Osteoblast (primary cell): ENCODE measurements at regions not wholly inside any gene's neighbourhood (a gene's known extent, or its start where the extent isn't known, plus 50 kb on each side); places are given as distances from the start of the nearest gene placed in this dataset.

ENCODE experiments used
- DNase-seq: peaks from one replicate; pipeline ENCODE4 v3.0.0; 2011; ENCODE audit warnings: low spot score, mixed read lengths; ENCODE audit not compliant: insufficient read length; ENCODE audit errors: missing footprints
- H2AFZ ChIP-seq: 2 replicates; pipeline ENCODE4 v1.6.0; 2011; ENCODE audit warnings: mild to moderate bottlenecking, low read length
- H3K27ac ChIP-seq: 2 replicates; pipeline ENCODE4 v1.5.1; 2011; ENCODE audit warnings: mild to moderate bottlenecking, low read depth, low read length, moderate library complexity
- H3K27me3 ChIP-seq: 2 replicates; pipeline ENCODE4 v1.6.0; 2012; ENCODE audit warnings: mild to moderate bottlenecking, control low read depth, inconsistent platforms, low read length, moderate library complexity; ENCODE audit not compliant: insufficient read depth
- H3K36me3 ChIP-seq: 2 replicates; pipeline ENCODE4 v1.5.1; 2011; ENCODE audit warnings: mild to moderate bottlenecking, low read length, control low read depth, moderate library complexity; ENCODE audit not compliant: insufficient read depth
- H3K4me1 ChIP-seq: 2 replicates; pipeline ENCODE4 v1.5.1; 2011; ENCODE audit warnings: mild to moderate bottlenecking, low read length, control low read depth, moderate library complexity; ENCODE audit not compliant: insufficient read depth
- H3K4me2 ChIP-seq: 2 replicates; pipeline ENCODE4 v1.6.0; 2011; ENCODE audit warnings: mild to moderate bottlenecking, low read length; ENCODE audit not compliant: insufficient read depth
- H3K4me3 ChIP-seq: fragments of 200-600 bp; sonication (generic); 3 replicates; pipeline ENCODE4 v1.5.1; 2012; ENCODE audit warnings: mild to moderate bottlenecking, low read length, inconsistent platforms; ENCODE audit not compliant: insufficient read depth
- H3K79me2 ChIP-seq: 2 replicates; pipeline ENCODE4 v1.6.0; 2012; ENCODE audit warnings: mild to moderate bottlenecking, low read length, control low read depth, inconsistent platforms; ENCODE audit not compliant: insufficient read depth
- H3K9me3 ChIP-seq: 2 replicates; pipeline ENCODE4 v1.5.1; 2011; ENCODE audit warnings: low read depth, low read length, control low read depth
- H4K20me1 ChIP-seq: 2 replicates; pipeline ENCODE4 v1.6.0; 2012; ENCODE audit warnings: mild to moderate bottlenecking, low read length, control low read depth; ENCODE audit not compliant: insufficient read depth
- CTCF ChIP-seq: IDR thresholded peaks from 2 replicates; pipeline ENCODE4 v1.5.1; 2011; ENCODE audit warnings: mild to moderate bottlenecking, low read depth, low read length, moderate library complexity; ENCODE audit errors: extremely low read depth

- peak; percentile 49 for DNase-seq
- Histone ChIP-seq H3K9me3 (no peaks in the 10 kb centered on the region), H3K27ac (no peak overlapping the region)
Measured at GRCh38 chr5:96141749-96142148, 180.1 kb upstream of the ELL2 start.

GRCh38 chr5:96140496-96140895 is 178.8 kb upstream of the ELL2 start:
- H3K9me3 ChIP-seq: no peaks in the 10 kb centered on the region
- H3K4me2 ChIP-seq: no peak overlapping the region
- H4K20me1 ChIP-seq: no peaks in the 10 kb centered on the region
- no peaks in the 10 kb centered on the region for H3K27me3 ChIP-seq
- peaks cover 3% of the 10 kb centered on the region for H3K4me1 ChIP-seq
- H3K79me2 ChIP-seq: no peaks in the 10 kb centered on the region
- H3K4me3 ChIP-seq: no peak overlapping the region
- no peak for DNase-seq
- H3K27ac ChIP-seq: no peak overlapping the region
- no peak overlapping the region for H2AFZ ChIP-seq
- TF ChIP-seq CTCF: no peak
- H3K36me3 ChIP-seq: no peaks in the 10 kb centered on the region

More at GRCh38 chr5:96141749-96142148, 180.1 kb upstream of the ELL2 start:
- Histone ChIP-seq H3K36me3 (no peaks in the 10 kb centered on the region), H3K27me3 (no peaks in the 10 kb centered on the region), H3K79me2 (no peaks in the 10 kb centered on the region), H3K4me2 (no peak overlapping the region), H3K4me3 (no peak overlapping the region), H4K20me1 (no peaks in the 10 kb centered on the region), H3K4me1 (peaks cover 9% of the 10 kb centered on the region), H2AFZ (no peak overlapping the region)
- TF ChIP-seq CTCF: no peak

GRCh38 chr5:96140084-96140483 is 178.4 kb upstream of the ELL2 start:
- TF ChIP-seq CTCF: no peak
- Histone ChIP-seq H3K27me3 (no peaks in the 10 kb centered on the region), H3K4me3 (no peak overlapping the region), H4K20me1 (no peaks in the 10 kb centered on the region), H3K79me2 (no peaks in the 10 kb centered on the region), H3K9me3 (no peaks in the 10 kb centered on the region), H3K4me1 (peaks cover 3% of the 10 kb centered on the region), H3K36me3 (no peaks in the 10 kb centered on the region), H2AFZ (no peak overlapping the region), H3K27ac (no peak overlapping the region), H3K4me2 (no peak overlapping the region)
- DNase-seq: no peak

GRCh38 chr5:96134886-96135285 is 173.2 kb upstream of the ELL2 start:
- H3K36me3 ChIP-seq: no peaks in the 10 kb centered on the region
- H4K20me1 ChIP-seq: no peaks in the 10 kb centered on the region
- H3K4me2 ChIP-seq: no peak overlapping the region
- H3K27me3 ChIP-seq: no peaks in the 10 kb centered on the region
- DNase-seq: no peak
- H3K27ac ChIP-seq: no peak overlapping the region
- H2AFZ ChIP-seq: no peak overlapping the region
- no peaks in the 10 kb centered on the region for H3K79me2 ChIP-seq
- H3K9me3 ChIP-seq: no peaks in the 10 kb centered on the region
- H3K4me3 ChIP-seq: no peak overlapping the region
- H3K4me1 ChIP-seq: peaks cover 18% of the 10 kb centered on the region
- no peak for TF ChIP-seq CTCF
